HG03060 (cell line): ENCODE measurements at regions not wholly inside any gene's neighbourhood (a gene's known extent, or its start where the extent isn't known, plus 50 kb on each side); places are given as distances from the start of the nearest gene placed in this dataset.
"Not testable (repeated sequence)": the region's sequence is repeated elsewhere in the genome, so short reads cannot be mapped to it uniquely, and the experiment has no call there.

Experiments used
- ATAC-seq: cut with Tn5 transposase; IDR thresholded peaks from one replicate; pipeline ENCODE4 v1.9.1; 2021; ENCODE audit warnings: low read depth, moderate number of reproducible peaks; ENCODE audit not compliant: unreplicated experiment

DNA sequence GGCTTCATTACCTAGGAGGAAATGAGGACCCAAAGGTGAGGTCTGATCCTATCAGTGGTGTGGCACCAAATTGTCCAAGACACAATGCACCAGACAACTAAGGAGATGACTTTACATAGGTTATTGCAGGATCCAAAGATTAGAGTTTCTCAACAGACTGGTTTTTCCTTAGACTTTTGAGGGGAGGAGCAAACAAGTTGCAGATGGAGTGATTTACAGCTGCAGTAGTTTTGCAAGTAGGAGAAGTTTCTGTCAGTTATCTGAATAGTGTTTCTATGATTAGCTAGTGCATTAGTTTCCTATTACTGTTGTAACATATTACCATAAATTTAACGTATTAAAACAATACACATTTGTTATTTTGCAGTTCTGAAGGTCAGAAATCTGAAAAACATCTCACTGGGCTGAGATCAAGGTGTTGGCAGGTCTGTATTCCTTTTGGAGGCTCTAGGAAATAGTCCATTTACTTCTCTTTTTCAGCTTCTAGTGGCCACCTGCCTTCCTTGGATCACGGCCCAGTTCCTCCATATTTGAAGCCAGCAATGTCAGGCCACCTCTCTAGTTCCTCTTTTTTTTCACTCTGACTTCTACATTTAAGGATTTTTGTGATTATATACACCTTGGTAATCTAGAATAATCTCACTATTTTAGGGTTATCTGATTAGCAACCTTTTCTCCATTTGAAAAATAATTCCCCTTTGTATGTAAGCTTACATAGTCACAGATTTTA lies 994.9 kb downstream of the REEP3 start:
- ATAC-seq: no peak

DNA sequence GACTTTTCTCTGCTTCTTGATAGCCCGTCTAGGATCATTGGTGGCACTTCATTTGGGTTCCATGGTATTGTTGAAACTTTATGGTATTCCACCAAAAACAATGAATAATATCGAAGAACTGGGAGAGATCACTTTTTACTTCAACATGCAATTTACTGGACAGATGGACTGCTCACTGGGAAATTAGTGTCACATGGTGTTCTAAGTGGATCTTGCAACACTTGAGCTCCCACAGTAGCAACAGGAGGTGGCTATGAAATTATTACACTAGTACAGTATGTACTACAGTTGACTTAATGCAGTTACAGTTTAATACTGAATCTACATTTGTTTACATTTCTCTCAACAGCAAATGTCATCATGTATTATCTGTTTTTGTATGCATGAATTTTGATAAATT lies 997.3 kb downstream of the REEP3 start:
- ATAC-seq: no peak

DNA sequence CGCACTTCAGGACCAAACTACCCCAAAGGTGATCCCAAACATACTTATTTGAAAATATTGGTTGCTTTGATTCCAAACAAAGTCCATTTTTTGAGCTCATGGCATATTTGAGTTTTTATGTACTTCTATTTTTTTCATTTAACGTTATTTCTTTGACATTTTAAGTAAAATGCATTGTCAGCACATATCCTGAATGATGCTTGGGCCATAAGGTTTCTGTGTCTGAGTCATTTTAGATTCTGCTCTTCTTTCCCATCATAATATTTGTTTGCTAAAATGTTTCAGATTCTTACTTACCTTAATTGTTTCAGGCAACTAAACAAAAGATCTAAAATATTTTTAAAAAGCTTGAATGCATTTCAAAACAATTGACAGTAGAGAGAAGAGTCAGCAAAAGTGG lies 998.2 kb downstream of the REEP3 start:
- no peak for ATAC-seq

DNA sequence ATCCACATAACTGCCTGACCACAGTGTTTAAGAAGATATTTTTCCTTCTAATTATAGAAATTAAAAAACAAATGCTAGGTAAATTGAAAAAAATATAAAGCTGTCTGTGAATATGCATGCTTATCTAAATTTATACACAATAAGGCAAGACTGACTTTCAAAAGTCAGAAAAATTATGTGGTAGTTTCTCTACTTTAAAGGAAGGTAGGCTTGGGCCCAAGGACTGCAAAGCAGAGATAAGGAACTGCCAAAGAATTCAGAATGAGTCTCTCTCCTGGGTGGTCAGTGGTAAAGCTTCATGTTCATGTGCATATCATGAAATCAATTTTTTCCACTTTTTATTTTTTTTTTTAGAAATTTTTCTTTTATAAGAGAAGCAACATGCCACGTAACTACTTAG lies 998.6 kb downstream of the REEP3 start:
- no peak for ATAC-seq

DNA sequence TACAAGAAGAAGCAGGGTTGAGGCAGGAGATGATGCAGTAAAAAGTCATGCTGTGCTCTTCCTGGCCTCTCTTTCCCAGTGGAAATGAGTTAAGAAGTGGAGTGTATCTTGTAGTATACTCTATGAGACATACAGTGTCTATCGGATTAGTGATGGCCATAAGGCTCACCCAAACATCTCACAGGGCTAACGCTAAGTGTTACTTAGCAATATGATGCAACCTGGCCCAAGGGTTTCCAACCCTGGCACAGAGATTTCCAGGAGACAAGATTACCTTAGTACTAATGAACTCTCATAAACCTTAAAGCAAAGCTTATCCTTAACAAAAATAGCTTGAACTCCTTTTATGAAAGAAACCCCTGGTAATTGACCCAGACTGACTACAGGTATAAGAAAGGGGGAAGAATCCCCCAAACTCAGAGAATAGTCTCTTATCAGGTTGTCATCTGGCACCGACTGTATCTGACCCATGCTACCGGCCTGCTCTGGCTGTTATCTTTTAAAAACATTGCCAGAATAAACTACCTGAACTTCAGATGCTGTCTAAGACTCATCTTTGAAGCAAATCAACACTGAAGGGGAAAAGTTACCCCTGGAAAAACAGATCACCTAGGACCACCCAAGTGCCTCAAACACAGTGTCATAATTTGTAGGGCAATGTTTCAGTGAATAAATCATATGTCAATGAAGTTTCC lies 1002.0 kb downstream of the REEP3 start:
- ATAC-seq: no peak

DNA sequence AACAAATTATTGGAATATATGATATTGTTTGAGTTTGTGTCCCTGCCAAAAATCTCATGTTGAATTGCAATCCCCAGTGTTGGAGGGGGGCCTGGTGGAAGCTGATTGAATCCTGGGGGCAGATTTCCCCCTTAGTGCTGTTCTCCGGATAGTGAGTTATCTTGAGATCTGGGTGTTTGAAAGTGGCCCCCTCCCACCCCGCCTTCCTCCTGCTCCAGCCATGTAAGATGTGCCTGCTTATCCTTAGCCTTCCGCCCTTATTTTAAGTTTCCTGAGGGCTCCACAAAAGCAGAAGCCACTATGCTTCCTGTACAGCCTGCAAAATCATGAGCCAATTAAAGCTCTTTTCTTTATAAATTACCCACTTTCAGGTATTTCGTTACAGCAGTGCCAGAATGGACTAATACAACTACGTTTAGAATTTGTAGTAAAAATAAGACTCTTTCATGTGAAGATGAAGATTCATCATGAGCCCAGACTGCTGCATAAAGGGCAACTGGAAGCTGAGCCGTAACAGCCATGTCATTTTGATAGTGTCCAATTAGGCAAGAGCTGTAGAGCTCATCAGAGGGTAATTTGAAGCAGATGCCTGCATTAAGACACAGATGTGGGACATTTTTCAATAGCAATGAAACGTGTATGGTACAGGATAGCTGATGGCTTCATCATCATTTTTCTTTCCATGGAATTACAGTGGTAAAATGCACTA lies 1007.2 kb downstream of the REEP3 start:
- no peak for ATAC-seq

DNA sequence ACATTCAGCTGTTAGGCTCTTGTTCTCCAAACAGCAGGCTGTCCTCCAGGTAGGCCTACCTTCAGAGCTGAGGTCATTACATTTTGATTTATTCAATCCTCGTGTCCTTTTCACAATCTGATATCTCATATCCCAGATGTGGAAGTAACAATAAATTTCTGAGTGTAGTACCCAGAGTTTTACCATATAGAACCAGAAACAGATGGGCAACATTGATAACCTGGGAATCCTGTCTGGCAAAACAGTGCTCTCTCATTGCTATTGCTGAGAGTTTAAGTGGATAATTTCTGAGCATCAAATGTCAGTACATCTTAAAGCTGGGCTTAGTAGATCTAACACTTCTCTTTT lies 1007.8 kb downstream of the REEP3 start:
- no peak for ATAC-seq

DNA sequence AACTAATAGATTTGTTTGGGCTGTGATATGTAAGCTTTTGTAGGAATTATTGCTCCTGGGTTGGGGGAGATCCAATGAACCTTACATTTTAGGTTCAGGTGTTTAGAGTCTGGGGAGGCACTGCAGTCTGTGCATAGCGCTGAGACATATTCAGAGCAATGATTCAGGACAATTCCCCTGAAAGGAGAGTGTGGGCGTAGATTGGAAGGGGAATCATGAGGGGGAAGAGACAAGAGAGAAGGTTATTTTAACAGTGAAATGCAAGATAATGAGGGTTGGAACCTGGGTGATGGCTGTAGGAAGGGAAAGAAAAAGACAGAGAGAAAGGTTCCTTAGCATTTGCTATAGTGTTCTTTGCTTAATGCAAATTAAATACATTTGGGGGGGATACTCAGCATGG lies 1013.4 kb downstream of the REEP3 start:
- no peak for ATAC-seq

DNA sequence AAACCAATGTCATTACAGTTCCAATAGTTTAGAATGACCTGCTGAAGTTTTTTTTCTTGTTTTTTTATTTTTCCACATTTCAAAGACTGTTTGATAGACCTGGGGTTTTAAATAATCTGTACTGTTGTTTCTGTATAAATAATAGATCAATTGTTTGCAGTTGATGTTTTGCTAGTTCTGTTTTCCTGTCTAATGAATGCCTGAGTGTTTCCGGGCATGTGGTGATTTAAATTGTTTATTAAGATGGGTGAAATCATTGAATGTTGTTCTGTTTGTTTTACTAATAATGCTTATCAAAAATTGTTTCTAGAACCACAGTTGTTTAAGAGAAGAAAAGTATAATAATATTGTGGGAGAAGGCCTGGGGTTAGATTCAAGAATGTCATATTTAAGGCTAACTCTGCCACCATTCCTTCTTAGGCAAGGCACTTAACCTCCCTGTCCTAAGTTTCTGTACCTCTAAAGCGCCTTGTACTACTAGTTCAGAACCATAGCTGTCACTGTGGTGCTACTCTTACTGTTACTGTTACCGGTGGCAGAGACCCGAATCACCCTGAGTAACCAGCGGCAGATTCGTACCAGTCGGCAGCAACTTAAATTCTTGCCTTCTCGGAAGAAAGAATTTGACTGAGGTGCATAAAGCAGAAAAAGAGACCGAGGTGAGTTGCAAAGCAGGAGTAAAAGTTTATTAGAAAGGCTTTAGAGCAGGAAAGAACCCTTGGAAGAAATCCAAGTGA lies 1014.1 kb downstream of the REEP3 start:
- no peak for ATAC-seq

DNA sequence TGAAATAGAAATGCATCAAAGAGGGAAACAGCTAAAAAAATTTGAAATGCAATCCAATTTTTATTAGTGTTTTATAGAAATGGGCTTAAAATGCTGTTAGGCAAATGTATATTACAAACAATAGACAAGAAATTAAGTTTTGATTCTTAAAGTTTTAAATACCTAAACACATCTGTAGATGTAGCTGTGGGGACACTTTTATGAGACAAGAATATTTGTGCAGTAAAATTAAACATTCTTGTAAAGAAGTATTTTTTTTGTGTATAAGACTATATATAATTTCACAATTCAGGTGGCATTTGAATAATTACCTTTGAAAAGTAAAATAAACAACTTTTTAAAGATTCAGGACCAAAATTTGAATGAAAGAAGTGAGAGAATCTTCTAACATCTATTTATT lies 1015.9 kb downstream of the REEP3 start:
- ATAC-seq: no peak

DNA sequence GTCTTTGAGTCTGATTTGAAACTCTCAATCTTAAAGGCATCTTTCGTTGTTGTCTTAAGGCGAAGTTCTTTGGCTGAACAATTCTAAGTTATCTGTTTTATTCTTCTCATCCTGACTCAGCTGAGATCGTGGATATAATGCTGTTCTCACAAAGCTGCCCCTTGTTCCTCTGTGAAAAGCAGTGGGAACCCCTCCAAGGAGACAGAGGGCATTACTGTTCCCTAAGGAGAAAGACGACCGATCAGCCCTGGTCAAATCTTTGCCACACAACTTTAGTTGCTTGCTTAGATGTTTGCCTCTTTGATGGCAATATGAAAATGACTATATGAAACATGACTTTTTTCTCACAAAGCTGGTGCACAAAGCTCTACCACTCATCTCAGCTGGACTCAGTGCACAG lies 1016.7 kb downstream of the REEP3 start:
- ATAC-seq: no peak

DNA sequence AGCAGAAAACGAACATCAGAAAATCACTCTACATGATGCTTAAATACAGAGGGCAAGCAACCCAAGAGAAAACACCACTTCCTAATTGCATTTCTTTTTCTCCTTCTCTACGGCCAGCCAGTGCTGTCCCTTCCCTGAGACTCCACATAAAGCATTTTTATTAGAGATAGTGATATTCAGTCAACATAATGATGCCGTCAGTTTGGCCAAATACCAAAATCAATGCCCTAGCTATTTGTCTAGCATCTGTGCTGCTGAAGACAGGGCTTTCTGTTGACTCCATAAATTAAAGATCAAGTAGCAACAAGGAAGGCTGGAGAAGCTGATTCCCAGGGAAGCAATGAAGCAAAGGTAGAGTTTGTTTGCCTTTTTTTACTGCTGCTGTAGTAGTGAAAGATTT lies 1024.9 kb downstream of the REEP3 start:
- ATAC-seq: no peak

DNA sequence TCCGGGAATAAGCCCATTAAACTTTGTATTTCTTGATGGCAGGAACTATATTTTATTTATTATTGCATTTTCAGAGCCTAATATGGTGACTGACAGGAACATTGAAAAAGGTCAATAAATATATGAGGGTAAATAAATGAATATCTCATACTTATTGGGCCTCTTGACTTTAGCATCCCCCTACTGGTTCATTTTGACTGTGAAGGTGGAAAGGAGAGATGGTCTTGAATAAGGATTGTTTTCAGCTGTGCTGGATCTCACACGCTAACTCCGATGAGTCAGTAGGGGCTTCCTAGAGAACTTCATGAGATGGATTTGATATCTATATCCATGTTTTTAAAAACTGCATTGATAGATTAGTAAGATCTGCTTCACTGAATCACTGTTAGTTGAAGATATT lies 1026.0 kb downstream of the REEP3 start:
- no peak for ATAC-seq

DNA sequence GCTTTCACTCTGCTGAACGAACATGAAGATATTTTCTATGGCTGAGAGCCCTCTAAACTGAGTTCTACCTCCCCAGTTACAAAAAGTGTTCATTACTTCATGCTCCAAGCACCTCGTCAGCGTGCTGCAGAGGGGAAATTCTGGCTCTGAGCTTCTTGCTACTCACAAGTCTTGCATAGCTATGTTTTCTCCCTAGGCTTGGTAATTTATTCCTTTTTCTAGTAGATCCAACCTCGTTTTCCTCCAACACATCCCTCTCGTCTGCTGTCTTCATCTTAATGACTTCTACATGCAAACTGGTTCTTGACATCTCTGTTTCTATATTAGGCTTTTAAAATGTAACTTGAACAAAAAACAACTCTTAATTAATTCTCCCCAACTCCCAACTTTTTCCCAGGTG lies 1034.5 kb downstream of the REEP3 start:
- no peak for ATAC-seq

DNA sequence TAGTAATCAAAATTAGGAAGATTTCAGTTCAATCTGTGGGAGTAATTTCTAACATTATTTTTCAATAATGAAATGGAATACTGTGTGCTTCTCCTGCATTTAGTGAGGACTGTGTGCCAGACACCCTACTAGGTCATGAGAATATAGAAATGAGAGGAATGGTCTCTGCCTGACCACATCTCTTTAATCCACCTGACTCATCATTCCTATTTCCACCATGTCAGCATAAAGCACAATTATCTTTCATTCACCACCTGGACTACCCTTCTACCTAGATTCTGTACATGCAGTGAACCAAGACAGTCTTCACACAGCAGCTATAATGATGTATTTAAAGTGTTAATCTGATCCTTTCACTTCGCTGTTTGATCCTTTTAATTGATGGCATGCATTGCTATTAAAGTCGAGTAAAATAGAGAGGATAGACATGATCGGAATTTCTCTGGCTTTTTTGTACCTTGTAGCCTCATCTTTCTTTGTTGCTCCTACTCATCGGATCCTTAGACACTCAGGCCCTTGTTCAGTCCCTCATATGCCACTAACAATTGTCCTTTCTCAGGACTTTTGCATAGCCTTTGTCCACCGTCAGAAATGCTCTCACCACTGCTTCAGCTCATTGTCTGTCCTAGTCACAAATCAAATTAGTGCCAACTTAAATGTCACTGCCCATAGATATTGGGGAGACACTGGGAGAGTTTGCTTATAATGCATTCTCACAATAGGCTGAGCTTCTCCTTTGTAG lies 1037.1 kb downstream of the REEP3 start:
- ATAC-seq: no peak

DNA sequence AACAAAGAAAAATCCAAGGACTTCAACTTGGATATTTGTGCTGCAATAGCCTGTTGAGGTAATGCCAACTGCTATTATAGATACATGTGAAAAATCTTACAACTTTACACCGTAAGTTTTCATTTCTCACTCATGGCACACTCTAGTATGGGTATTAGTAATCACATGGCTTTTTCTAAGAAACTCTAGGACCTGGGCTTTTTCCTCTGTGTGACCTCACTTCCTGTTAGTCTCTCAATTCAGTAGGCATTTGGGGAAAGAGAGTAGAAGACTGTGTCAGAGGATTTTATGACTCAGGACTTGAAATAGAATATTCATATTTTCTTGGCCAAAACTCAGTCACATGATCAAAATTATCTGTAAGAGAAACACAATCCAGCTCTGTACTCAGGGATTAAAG lies 1049.9 kb downstream of the REEP3 start:
- ATAC-seq: no peak

DNA sequence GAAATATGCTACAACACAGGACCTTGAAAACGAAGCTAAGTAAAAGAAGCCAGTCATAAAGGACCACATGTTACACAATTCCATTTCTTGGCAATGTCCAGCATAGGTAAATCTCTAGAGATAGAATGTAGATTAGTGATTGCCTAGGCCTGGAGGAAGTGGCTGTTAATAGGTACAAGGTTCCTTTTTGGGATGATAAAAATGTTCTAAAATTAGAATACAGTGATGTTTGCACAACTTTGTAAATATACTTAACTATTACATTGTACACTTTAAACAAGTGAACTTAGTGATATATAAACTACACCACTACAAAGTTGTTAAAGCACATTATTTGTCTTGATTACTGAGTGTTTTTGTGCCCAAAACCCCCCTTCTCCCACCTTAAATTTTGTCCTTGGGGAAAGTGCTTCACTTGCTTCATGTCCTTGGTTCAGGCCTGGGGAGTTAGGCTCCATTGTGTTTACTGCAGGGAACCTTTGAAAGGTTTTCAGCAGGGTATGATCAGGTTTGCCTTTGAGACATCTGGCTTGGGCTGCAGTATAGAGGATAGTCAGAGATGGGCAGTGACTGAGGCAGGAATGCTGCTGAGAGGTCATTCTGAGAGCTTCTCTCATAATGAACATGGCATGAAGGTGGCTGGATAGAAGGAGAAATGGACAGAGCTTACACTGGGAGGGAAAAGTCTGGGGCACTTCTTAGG lies 1052.6 kb downstream of the REEP3 start:
- no peak for ATAC-seq

DNA sequence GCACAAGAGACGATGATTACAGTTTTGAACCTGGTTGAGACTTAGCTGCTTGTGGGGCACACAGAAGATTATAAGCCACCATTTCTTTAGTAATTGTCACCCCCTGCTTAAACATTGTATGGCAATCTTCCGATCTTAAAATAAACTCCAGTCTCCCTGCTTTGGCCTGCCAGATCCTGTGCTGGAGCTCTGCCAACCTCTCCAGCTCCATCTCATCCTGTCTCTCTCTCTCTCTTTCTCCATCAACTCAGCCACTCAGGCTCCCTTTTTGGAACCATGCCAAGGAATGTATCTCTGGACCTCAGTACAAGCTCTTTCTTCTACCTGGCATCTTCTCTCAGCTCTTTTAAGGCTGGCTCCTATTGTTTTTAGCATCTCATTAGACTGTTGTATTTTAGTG lies 1053.2 kb downstream of the REEP3 start:
- no peak for ATAC-seq

DNA sequence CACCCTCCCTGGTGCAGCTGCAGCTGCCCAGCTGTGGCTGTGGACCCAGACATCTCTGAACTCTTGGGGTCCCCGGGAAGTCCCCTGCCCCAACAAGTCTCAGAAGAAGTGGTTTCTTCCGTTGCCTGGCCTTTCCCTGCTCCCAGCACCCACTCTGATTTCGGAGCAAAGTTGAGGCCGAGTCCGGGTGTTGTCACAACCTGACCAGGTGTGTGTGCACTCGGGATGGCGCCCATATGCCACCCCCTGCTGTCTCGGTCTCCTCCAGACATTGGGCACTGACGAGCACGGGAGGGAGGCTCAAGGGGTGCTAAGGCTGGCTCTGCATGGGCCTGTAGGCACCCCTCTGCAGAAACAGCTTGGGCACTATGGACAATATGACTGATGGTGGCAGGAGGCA lies 1055.3 kb downstream of the REEP3 start:
- ATAC-seq: no peak

DNA sequence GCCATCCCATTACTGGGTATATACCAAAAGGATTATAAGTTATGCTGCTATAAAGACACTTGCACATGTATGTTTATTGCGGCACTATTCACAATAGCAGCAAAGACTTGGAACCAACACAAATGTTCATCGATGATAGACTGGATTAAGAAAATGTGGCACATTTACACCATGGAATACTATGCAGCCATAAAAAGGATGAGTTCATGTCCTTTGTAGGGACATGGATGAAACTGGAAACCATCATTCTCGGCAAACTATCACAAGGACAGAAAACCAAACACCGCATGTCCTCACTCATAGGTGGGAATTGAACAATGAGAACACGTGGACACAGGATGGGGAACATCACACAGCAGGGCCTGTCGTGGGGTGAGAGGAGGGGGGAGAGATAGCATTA lies 1057.6 kb downstream of the REEP3 start:
- not testable (repeated sequence) for ATAC-seq
